ENCODE measurements at regions not wholly inside any gene's neighbourhood (a gene's known extent, or its start where the extent isn't known, plus 50 kb on each side); places are given as distances from the start of the nearest gene placed in this dataset.
A peak's percentile ranks its signal among the peaks of the same experiment; 100 is the strongest.

GRCh38 chr3:44114142-44114541 lies 127.5 kb upstream of the TOPAZ1 start:
- no peaks in the 10 kb centered on the region for H4K20me1 ChIP-seq (ENCODE audit: insufficient read depth, poor library complexity, severe bottlenecking)

GRCh38 chr3:44117239-44117638 lies 124.4 kb upstream of the TOPAZ1 start:
- no peaks in the 10 kb centered on the region for H3K9me3 ChIP-seq (ENCODE audit: low read depth)
- H3K79me2 ChIP-seq, result no peaks in the 10 kb centered on the region
- H3K27ac ChIP-seq, result no peak overlapping the region
- H4K20me1 ChIP-seq (ENCODE audit: insufficient read depth, poor library complexity, severe bottlenecking), result no peaks in the 10 kb centered on the region
- no peak overlapping the region for H2AFZ ChIP-seq
- H3K9me2 ChIP-seq (replicated peaks; ENCODE audit: insufficient read depth), result no peaks in the 10 kb centered on the region
- no peak for TF ChIP-seq EZH2 (IDR thresholded peaks at IDR 0.05; ENCODE audit: borderline replicate concordance)
- no peaks in the 10 kb centered on the region for H3K36me3 ChIP-seq (replicated peaks; ENCODE audit: insufficient read depth, low read depth)
- H3K4me1 ChIP-seq (ENCODE audit: insufficient read depth), result peaks cover 3% of the 10 kb centered on the region
- no peaks in the 10 kb centered on the region for H3K27me3 ChIP-seq
- 38% methylated on average over 2 of the region's 2 CpGs for WGBS (ENCODE audit: low lambda C conversion rate, missing lambda C conversion rate)
- no peak overlapping the region for H3K4me2 ChIP-seq
- H3K4me3 ChIP-seq, result no peak overlapping the region
- no peak for DNase-seq (ENCODE audit: low spot score)

More at GRCh38 chr3:44114142-44114541, 127.5 kb upstream of the TOPAZ1 start:
- DNase-seq (ENCODE audit: low spot score), result peak; percentile 39
- Histone ChIP-seq H3K27ac (no peak overlapping the region), H3K4me3 (no peak overlapping the region), H3K4me2 (no peak overlapping the region), H3K9me2 (replicated peaks; ENCODE audit: insufficient read depth) (no peaks in the 10 kb centered on the region), H3K27me3 (no peaks in the 10 kb centered on the region), H3K36me3 (replicated peaks; ENCODE audit: insufficient read depth, low read depth) (no peaks in the 10 kb centered on the region), H2AFZ (no peak overlapping the region), H3K79me2 (no peaks in the 10 kb centered on the region), H3K9me3 (ENCODE audit: low read depth) (no peaks in the 10 kb centered on the region), H3K4me1 (ENCODE audit: insufficient read depth) (peaks cover 3% of the 10 kb centered on the region)
- TF ChIP-seq CTCF (IDR thresholded peaks at IDR 0.05; ENCODE audit: poor library complexity) (peak; percentile 28), EZH2 (IDR thresholded peaks at IDR 0.05; ENCODE audit: borderline replicate concordance) (no peak)
- WGBS (ENCODE audit: low lambda C conversion rate, missing lambda C conversion rate), result 47% methylated on average over 12 of the region's 12 CpGs

GRCh38 chr3:44117736-44118135 lies 124.0 kb upstream of the TOPAZ1 start:
- no peaks in the 10 kb centered on the region for H4K20me1 ChIP-seq (ENCODE audit: insufficient read depth, poor library complexity, severe bottlenecking)
- no peak for TF ChIP-seq EZH2phosphoT487 (IDR thresholded peaks at IDR 0.05; ENCODE audit: low read depth, severe bottlenecking, unreplicated experiment)
- TF ChIP-seq EZH2 (IDR thresholded peaks at IDR 0.05; ENCODE audit: borderline replicate concordance), result no peak
- no peak for TF ChIP-seq CTCF (IDR thresholded peaks at IDR 0.05; ENCODE audit: poor library complexity)
- no peak overlapping the region for H3K4me3 ChIP-seq
- H3K4me2 ChIP-seq, result no peak overlapping the region
- H3K9me3 ChIP-seq (ENCODE audit: low read depth), result no peaks in the 10 kb centered on the region
- H3K4me1 ChIP-seq (ENCODE audit: insufficient read depth), result peaks cover 3% of the 10 kb centered on the region
- no peak overlapping the region for H3K27ac ChIP-seq
- H3K9me2 ChIP-seq (replicated peaks; ENCODE audit: insufficient read depth), result no peaks in the 10 kb centered on the region
- no peak for DNase-seq (ENCODE audit: low spot score)
- no peaks in the 10 kb centered on the region for H3K79me2 ChIP-seq
- 73% methylated on average over 5 of the region's 5 CpGs for WGBS (ENCODE audit: low lambda C conversion rate, missing lambda C conversion rate)
- no peaks in the 10 kb centered on the region for H3K36me3 ChIP-seq (replicated peaks; ENCODE audit: insufficient read depth, low read depth)
- H3K27me3 ChIP-seq, result no peaks in the 10 kb centered on the region
- no peak overlapping the region for H2AFZ ChIP-seq

GRCh38 chr3:44120721-44121582 lies 120.7 kb upstream of the TOPAZ1 start:
- WGBS (ENCODE audit: low lambda C conversion rate, missing lambda C conversion rate), result 66% methylated on average over 6 of the region's 6 CpGs
- Histone ChIP-seq H3K4me1 (ENCODE audit: insufficient read depth) (peaks cover 3% of the 10 kb centered on the region), H3K27me3 (no peaks in the 10 kb centered on the region), H3K4me3 (no peak overlapping the region), H3K79me2 (no peaks in the 10 kb centered on the region), H2AFZ (no peak overlapping the region), H3K9me3 (ENCODE audit: low read depth) (no peaks in the 10 kb centered on the region), H4K20me1 (ENCODE audit: insufficient read depth, poor library complexity, severe bottlenecking) (no peaks in the 10 kb centered on the region), H3K4me2 (no peak overlapping the region), H3K27ac (peak overlapping the region; percentile 63), H3K9me2 (replicated peaks; ENCODE audit: insufficient read depth) (no peaks in the 10 kb centered on the region), H3K36me3 (replicated peaks; ENCODE audit: insufficient read depth, low read depth) (no peaks in the 10 kb centered on the region)
- no peak for DNase-seq (ENCODE audit: low spot score)
- TF ChIP-seq EZH2 (IDR thresholded peaks at IDR 0.05; ENCODE audit: borderline replicate concordance) (no peak), EZH2phosphoT487 (IDR thresholded peaks at IDR 0.05; ENCODE audit: low read depth, severe bottlenecking, unreplicated experiment) (no peak), CTCF (IDR thresholded peaks at IDR 0.05; ENCODE audit: poor library complexity) (no peak)

All from hepatocyte (in vitro differentiated cells).